Calu3 (cell line): ENCODE measurements at regions not wholly inside any gene's neighbourhood (a gene's known extent, or its start where the extent isn't known, plus 50 kb on each side); places are given as distances from the start of the nearest gene placed in this dataset.

ENCODE experiments used
- BruUV-seq: library from RNA; stranded (reverse); fragments of 400-500 nt; replicated peaks from 2 replicates; lab custom pipeline; 2021; lab: Mats Ljungman, UMichigan
- CTCF ChIA-PET: fragments of 300-600 bp; sonication (Branson Sonifier 250); formaldehyde crosslinking; loops from one replicate; lab custom pipeline; 2022; ENCODE audit warnings: antibody characterized with exemption; lab: Charles Lee
- DNase-seq: peaks from one replicate; pipeline ENCODE4 v3.0.0; 2022
- H3K27ac Mint-ChIP-seq: one replicate; pipeline ENCODE4 v1.8.0; 2022; ENCODE audit warnings: mixed read lengths; ENCODE audit not compliant: unreplicated experiment
- H3K27me3 Mint-ChIP-seq: one replicate; pipeline ENCODE4 v1.8.0; 2022; ENCODE audit warnings: mixed read lengths; ENCODE audit not compliant: unreplicated experiment
- H3K36me3 Mint-ChIP-seq: one replicate; pipeline ENCODE4 v1.8.0; 2022; ENCODE audit warnings: mild to moderate bottlenecking, moderate library complexity, mixed read lengths; ENCODE audit not compliant: insufficient read depth, unreplicated experiment
- H3K4me1 Mint-ChIP-seq: one replicate; pipeline ENCODE4 v1.8.0; 2022; ENCODE audit warnings: mild to moderate bottlenecking, low read depth, mixed read lengths; ENCODE audit not compliant: unreplicated experiment
- H3K4me3 Mint-ChIP-seq: one replicate; pipeline ENCODE4 v1.8.0; 2022; ENCODE audit warnings: mild to moderate bottlenecking, low read depth, moderate library complexity, mixed read lengths; ENCODE audit not compliant: unreplicated experiment
- H3K9me3 Mint-ChIP-seq: one replicate; pipeline ENCODE4 v1.8.0; 2022; ENCODE audit warnings: low read depth, mixed read lengths; ENCODE audit not compliant: unreplicated experiment
- CTCF ChIP-seq: fragments of 200-600 bp; IDR thresholded peaks from one replicate; pipeline ENCODE4 v1.8.0; 2022; ENCODE audit warnings: antibody characterized with exemption; ENCODE audit not compliant: unreplicated experiment
- intact Hi-C: fragments of 100-400 bp; cut with micrococcal nuclease; formaldehyde crosslinking; loops from one replicate; pipeline ENCODE4 v1.10.0; 2022; ENCODE audit not compliant: unreplicated experiment

DNA sequence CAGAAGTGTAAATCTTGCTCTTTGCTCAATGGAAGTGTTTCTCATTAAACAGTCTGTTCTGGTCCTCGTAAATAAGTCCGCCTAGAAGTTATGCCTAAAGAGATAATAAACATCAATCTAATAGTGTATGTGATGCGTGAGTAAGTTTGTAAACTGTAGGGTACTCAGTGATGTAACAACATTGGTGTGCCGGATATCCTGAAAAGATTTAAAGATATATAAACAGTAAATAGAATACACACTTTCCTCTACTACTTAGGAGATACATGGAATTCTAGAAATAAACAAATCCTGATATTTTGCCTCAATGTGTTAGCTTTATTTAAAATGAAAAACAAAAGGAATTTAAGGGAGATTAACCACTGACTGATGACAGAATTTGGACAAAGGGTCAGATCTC, 123.5 kb downstream of the AHR start:
- no peak overlapping the region for H3K27ac Mint-ChIP-seq
- no peaks in the 10 kb centered on the region for H3K27me3 Mint-ChIP-seq

DNA sequence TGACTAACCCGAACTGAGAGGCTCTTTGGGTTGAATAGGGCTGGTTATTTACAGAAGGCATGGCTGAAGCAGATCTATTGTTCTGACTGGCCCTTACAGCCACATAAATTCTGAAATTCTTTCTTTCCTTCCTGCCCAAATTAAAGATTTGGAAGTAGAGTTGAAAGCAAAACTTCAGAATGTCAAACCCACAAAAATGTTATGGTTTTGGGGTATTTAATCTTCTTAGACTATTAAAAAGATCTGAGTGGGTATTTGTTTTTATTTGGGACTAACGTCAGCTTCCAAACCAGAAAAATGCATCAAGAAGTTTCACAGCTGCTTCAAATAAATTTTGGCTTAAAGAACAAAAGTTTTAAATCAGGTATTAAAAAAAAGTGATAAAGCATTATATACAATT, 124.5 kb downstream of the AHR start:
- peaks cover 2% of the 10 kb centered on the region for H3K9me3 Mint-ChIP-seq
- TF ChIP-seq CTCF, result no peak
- H3K27ac Mint-ChIP-seq, result no peak overlapping the region
- no peak for DNase-seq
- H3K4me3 Mint-ChIP-seq, result no peak overlapping the region
- no peaks in the 10 kb centered on the region for H3K27me3 Mint-ChIP-seq
- H3K36me3 Mint-ChIP-seq, result no peaks in the 10 kb centered on the region
- CTCF ChIA-PET, result no interaction called here
- intact Hi-C loops, result no loop called here
- no TSS peak for BruUV-seq
- no peaks in the 10 kb centered on the region for H3K4me1 Mint-ChIP-seq

More for the DNA sequence above, 123.5 kb downstream of the AHR start:
- Mint-ChIP-seq H3K4me1 (no peaks in the 10 kb centered on the region), H3K9me3 (no peaks in the 10 kb centered on the region), H3K4me3 (no peak overlapping the region), H3K36me3 (no peaks in the 10 kb centered on the region)
- CTCF ChIA-PET, result no interaction called here
- TF ChIP-seq CTCF, result no peak
- intact Hi-C loops, result no loop called here
- no TSS peak for BruUV-seq
- no peak for DNase-seq

GRCh38 chr7:17427924-17428323, 129.5 kb downstream of the AHR start:
- Mint-ChIP-seq H3K27ac (no peak overlapping the region), H3K9me3 (peaks cover 8% of the 10 kb centered on the region), H3K36me3 (no peaks in the 10 kb centered on the region), H3K4me1 (no peaks in the 10 kb centered on the region), H3K27me3 (no peaks in the 10 kb centered on the region), H3K4me3 (no peak overlapping the region)
- TF ChIP-seq CTCF, result no peak
- intact Hi-C loops, result no loop called here
- DNase-seq, result no peak
- BruUV-seq, result no TSS peak
- CTCF ChIA-PET, result no interaction called here

- no peaks in the 10 kb centered on the region for H3K36me3 Mint-ChIP-seq
- DNase-seq, result no peak
- H3K27me3 Mint-ChIP-seq, result no peaks in the 10 kb centered on the region
- BruUV-seq, result no TSS peak
- H3K27ac Mint-ChIP-seq, result no peak overlapping the region
- TF ChIP-seq CTCF, result no peak
- no peaks in the 10 kb centered on the region for H3K4me1 Mint-ChIP-seq
- peaks cover 8% of the 10 kb centered on the region for H3K9me3 Mint-ChIP-seq
- CTCF ChIA-PET, result no interaction called here
- intact Hi-C loops, result no loop called here
- H3K4me3 Mint-ChIP-seq, result no peak overlapping the region
These were observed 131.1 kb downstream of the AHR start for GRCh38 chr7:17429579-17429978.

DNA sequence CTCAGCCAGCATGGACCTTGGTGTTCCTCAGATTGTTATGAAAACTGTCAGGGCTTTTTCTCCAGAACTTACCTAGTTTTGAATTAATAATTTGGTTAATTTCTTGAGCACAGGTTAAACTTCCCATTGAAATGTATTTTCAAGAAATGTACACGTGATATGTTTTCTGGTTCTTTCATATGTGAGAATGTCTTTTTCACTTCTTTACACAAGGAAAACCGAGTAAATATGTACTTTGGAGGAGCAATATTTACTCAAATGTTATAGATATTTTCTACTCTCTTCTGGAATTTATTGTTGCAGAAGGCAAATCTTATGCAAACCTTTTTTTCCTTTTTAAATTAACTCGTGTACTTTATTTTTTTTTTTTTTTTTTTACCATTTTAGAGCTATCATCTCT, 134.3 kb downstream of the AHR start:
- Mint-ChIP-seq H3K9me3 (peaks cover 6% of the 10 kb centered on the region), H3K27me3 (no peaks in the 10 kb centered on the region), H3K36me3 (no peaks in the 10 kb centered on the region), H3K4me1 (no peaks in the 10 kb centered on the region), H3K4me3 (no peak overlapping the region), H3K27ac (no peak overlapping the region)
- intact Hi-C loops, result no loop called here
- no TSS peak for BruUV-seq
- CTCF ChIA-PET, result interaction anchor here (0.6 kb wide), 2 partner anchors 14 to 425 kb away, joined by 5 read pairs; no protein-coding TSS in a partner anchor
- DNase-seq, result no peak
- no peak for TF ChIP-seq CTCF
